Keratinocyte (primary cell): ENCODE measurements at regions not wholly inside any gene's neighbourhood (a gene's known extent, or its start where the extent isn't known, plus 50 kb on each side); places are given as distances from the start of the nearest gene placed in this dataset.

Source experiments
- DNase-seq: peaks from one replicate; pipeline ENCODE4 v3.0.0-alpha.2; 2011; ENCODE audit warnings: low read depth, missing footprints, low spot score
- FAIRE-seq: peaks from 2 replicates; lab custom pipeline; 2011; peaks lifted over from hg19 to GRCh38; lab: Jason Lieb, UNC
- H2AFZ ChIP-seq: 2 replicates; pipeline ENCODE4 v1.6.0; 2012; ENCODE audit warnings: low read length, control low read depth, inconsistent platforms; ENCODE audit not compliant: control insufficient read depth
- H3K27ac ChIP-seq: 2 replicates; pipeline ENCODE4 v1.5.1; 2011; ENCODE audit warnings: low read length; ENCODE audit not compliant: control insufficient read depth, insufficient read depth
- H3K27me3 ChIP-seq: 3 replicates; pipeline ENCODE4 v1.6.0; 2011; ENCODE audit warnings: low read length; ENCODE audit not compliant: control insufficient read depth, insufficient read depth; ENCODE audit errors: extremely low read depth
- H3K36me3 ChIP-seq, 2 experiments: 2 replicates in 1 of 2; 3 replicates in 1 of 2; pipeline ENCODE4 v1.5.1; 2011; ENCODE audit warnings: low read length in 2 of 2, mild to moderate bottlenecking in 1 of 2; ENCODE audit not compliant: control insufficient read depth in 2 of 2, insufficient read depth in 2 of 2; ENCODE audit errors: extremely low read depth in 1 of 2
- H3K4me1 ChIP-seq: 3 replicates; pipeline ENCODE4 v1.5.1; 2011; ENCODE audit warnings: low read length; ENCODE audit not compliant: control insufficient read depth, insufficient read depth; ENCODE audit errors: extremely low read depth
- H3K4me2 ChIP-seq: 3 replicates; pipeline ENCODE4 v1.6.0; 2011; ENCODE audit warnings: low read depth, low read length; ENCODE audit not compliant: control insufficient read depth, insufficient read depth; ENCODE audit errors: extremely low read depth
- H3K4me3 ChIP-seq, 3 experiments: fragments of 200-600 bp in 1 of 3; sonication (generic) in 1 of 3; 2 replicates in 2 of 3; 3 replicates in 1 of 3; pipeline ENCODE4 v1.5.1; 2011 to 2016; ENCODE audit warnings: low read length in 3 of 3, mild to moderate bottlenecking in 3 of 3, control low read depth in 2 of 3, inconsistent platforms in 1 of 3, low read depth in 1 of 3, mixed read lengths in 1 of 3, mixed run types in 1 of 3, moderate library complexity in 1 of 3; ENCODE audit not compliant: control insufficient read depth in 2 of 3, insufficient read depth in 2 of 3; ENCODE audit errors: extremely low read depth in 1 of 3
- H3K79me2 ChIP-seq: 2 replicates; pipeline ENCODE4 v1.6.0; 2012; ENCODE audit warnings: low read length; ENCODE audit not compliant: control insufficient read depth, insufficient read depth
- H3K9ac ChIP-seq: 3 replicates; pipeline ENCODE4 v1.6.0; 2011; ENCODE audit warnings: low read length; ENCODE audit not compliant: control insufficient read depth, insufficient read depth; ENCODE audit errors: extremely low read depth
- H3K9me1 ChIP-seq: 3 replicates; pipeline ENCODE4 v1.6.0; 2011; ENCODE audit warnings: low read length; ENCODE audit not compliant: control insufficient read depth, insufficient read depth; ENCODE audit errors: extremely low read depth
- H3K9me3 ChIP-seq: 2 replicates; pipeline ENCODE4 v1.5.1; 2012; ENCODE audit warnings: low read depth, low read length; ENCODE audit not compliant: control insufficient read depth
- H4K20me1 ChIP-seq: 3 replicates; pipeline ENCODE4 v1.6.0; 2011; ENCODE audit warnings: low read length; ENCODE audit not compliant: control insufficient read depth, insufficient read depth; ENCODE audit errors: extremely low read depth
- EZH2 ChIP-seq: IDR thresholded peaks from one replicate; pipeline ENCODE4 v1.6.1; 2012; ENCODE audit warnings: inconsistent platforms, mild to moderate bottlenecking, low read length, moderate library complexity
- dilution Hi-C: fragments of 300-500 bp; cut with MboI; formaldehyde crosslinking; loops from one replicate; pipeline ENCODE4 v1.7.0; 2020; ENCODE audit warnings: low sequenced_read_pairs; ENCODE audit not compliant: extremely low pct_ligation_motif_present
- TF ChIP-seq, protein P1 (sequence below), 3 experiments: IDR thresholded peaks in 1 of 3; conservative IDR thresholded peaks in 1 of 3; optimal IDR thresholded peaks in 1 of 3; 2 replicates in 2 of 3; 3 replicates in 1 of 3; pipeline versions ENCODE3 to v1.5.1; 2011; ENCODE audit warnings: low read length in 3 of 3, mild to moderate bottlenecking in 3 of 3, moderate library complexity in 2 of 3, control low read depth in 1 of 3, inconsistent platforms in 1 of 3; ENCODE audit not compliant: insufficient read depth in 2 of 3; ENCODE audit errors: extremely low read depth in 1 of 3

GRCh38 chr15:46580924-46581323 is 946.1 kb downstream of the SQOR start:
- DNase-seq (no peak), FAIRE-seq (no peak)
- no peak overlapping the region for H3K27ac ChIP-seq
- no peaks in the 10 kb centered on the region for H3K36me3 ChIP-seq
- no peaks in the 10 kb centered on the region for H3K4me1 ChIP-seq
- no peaks in the 10 kb centered on the region for H3K9me1 ChIP-seq
- H3K79me2 ChIP-seq: no peaks in the 10 kb centered on the region
- no peaks in the 10 kb centered on the region for H4K20me1 ChIP-seq
- H3K27me3 ChIP-seq: no peaks in the 10 kb centered on the region
- no peak overlapping the region for H3K9ac ChIP-seq
- dilution Hi-C loops: no loop called here
- no peak overlapping the region for H2AFZ ChIP-seq
- no peak overlapping the region for H3K4me3 ChIP-seq
- H3K4me2 ChIP-seq: no peak overlapping the region
- no peaks in the 10 kb centered on the region for H3K9me3 ChIP-seq
- TF ChIP-seq, protein P1, sequence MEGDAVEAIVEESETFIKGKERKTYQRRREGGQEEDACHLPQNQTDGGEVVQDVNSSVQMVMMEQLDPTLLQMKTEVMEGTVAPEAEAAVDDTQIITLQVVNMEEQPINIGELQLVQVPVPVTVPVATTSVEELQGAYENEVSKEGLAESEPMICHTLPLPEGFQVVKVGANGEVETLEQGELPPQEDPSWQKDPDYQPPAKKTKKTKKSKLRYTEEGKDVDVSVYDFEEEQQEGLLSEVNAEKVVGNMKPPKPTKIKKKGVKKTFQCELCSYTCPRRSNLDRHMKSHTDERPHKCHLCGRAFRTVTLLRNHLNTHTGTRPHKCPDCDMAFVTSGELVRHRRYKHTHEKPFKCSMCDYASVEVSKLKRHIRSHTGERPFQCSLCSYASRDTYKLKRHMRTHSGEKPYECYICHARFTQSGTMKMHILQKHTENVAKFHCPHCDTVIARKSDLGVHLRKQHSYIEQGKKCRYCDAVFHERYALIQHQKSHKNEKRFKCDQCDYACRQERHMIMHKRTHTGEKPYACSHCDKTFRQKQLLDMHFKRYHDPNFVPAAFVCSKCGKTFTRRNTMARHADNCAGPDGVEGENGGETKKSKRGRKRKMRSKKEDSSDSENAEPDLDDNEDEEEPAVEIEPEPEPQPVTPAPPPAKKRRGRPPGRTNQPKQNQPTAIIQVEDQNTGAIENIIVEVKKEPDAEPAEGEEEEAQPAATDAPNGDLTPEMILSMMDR (optimal IDR thresholded peaks at IDR 0.05 in 1 of 3, IDR thresholded peaks at IDR 0.05 in 1 of 3, conservative IDR thresholded peaks at IDR 0.05 in 1 of 3; ENCODE audit: extremely low read depth in 1 of 3, insufficient read depth in 2 of 3, low read length in 3 of 3): no peak
- no peak for TF ChIP-seq EZH2

DNA sequence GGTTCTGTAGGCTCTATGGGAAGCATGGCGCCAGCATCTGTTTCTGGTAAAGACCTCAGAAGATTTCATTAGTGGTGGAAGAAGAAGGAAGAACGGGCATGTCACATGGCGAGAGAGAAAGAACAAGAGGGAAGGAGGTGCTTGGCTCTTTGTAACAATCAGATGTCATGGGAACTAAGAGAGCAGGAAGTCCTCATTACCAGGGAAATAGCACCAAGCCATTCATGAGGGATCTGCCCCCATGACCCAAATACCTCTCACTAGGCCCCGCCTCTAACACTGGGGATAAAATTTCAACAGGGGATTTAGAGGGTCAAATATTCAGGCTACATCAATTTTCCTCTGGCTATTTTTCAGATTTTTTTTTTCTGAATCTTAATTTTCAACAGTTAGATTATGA is 954.3 kb downstream of the SQOR start:
- dilution Hi-C loops: no loop called here
- Histone ChIP-seq H3K36me3 (no peaks in the 10 kb centered on the region), H3K9me3 (no peaks in the 10 kb centered on the region)

More for the DNA sequence above, 954.3 kb downstream of the SQOR start:
- Histone ChIP-seq H4K20me1 (no peaks in the 10 kb centered on the region), H3K9me1 (no peaks in the 10 kb centered on the region), H3K9ac (no peak overlapping the region), H2AFZ (no peak overlapping the region), H3K27me3 (no peaks in the 10 kb centered on the region), H3K4me3 (no peak overlapping the region), H3K79me2 (no peaks in the 10 kb centered on the region), H3K4me2 (no peak overlapping the region), H3K27ac (no peak overlapping the region), H3K4me1 (no peaks in the 10 kb centered on the region)
- TF ChIP-seq EZH2: no peak
- TF ChIP-seq, protein P1 (optimal IDR thresholded peaks at IDR 0.05 in 1 of 3, IDR thresholded peaks at IDR 0.05 in 1 of 3, conservative IDR thresholded peaks at IDR 0.05 in 1 of 3; ENCODE audit: extremely low read depth in 1 of 3, insufficient read depth in 2 of 3, low read length in 3 of 3): no peak
- FAIRE-seq (no peak), DNase-seq (no peak)
